NCI-H748 treated with DMSO at 0.1 percent for 48 hours (cell line): ENCODE measurements at regions not wholly inside any gene's neighbourhood (a gene's known extent, or its start where the extent isn't known, plus 50 kb on each side); places are given as distances from the start of the nearest gene placed in this dataset.

ENCODE experiments used
- DNase-seq: peaks from one replicate; lab custom pipeline; 2025; lab: John Stamatoyannopoulos, UW

GRCh38 chr1:106879538-106879937 is 176.9 kb upstream of the PRMT6 start:
- DNase-seq = no peak

DNA sequence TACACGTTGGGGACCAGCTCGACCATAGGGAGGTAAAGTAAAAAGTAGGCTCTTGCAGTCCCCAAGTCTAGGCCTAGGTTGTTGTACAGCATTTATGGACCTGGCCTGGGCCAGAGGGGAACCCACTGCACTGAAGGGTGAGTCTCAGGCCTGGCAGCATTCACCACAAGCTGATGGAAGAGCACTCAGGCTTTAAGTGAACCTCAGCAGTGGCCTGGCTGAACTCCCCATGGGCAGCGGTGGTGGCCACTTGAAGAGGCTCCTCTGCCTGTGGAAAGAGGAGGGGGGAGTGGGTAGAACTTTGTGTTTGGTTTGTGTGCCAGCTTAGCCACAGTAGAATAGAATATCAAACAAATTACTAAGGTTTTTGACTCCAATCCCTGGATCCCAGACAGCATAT is 176.2 kb upstream of the PRMT6 start:
- no peak for DNase-seq

GRCh38 chr1:106883208-106883607 is 173.3 kb upstream of the PRMT6 start:
- no peak for DNase-seq

- no peak for DNase-seq
These were observed 167.4 kb upstream of the PRMT6 start for GRCh38 chr1:106889059-106889458.

GRCh38 chr1:106889583-106889982 is 166.9 kb upstream of the PRMT6 start:
- DNase-seq = no peak

DNA sequence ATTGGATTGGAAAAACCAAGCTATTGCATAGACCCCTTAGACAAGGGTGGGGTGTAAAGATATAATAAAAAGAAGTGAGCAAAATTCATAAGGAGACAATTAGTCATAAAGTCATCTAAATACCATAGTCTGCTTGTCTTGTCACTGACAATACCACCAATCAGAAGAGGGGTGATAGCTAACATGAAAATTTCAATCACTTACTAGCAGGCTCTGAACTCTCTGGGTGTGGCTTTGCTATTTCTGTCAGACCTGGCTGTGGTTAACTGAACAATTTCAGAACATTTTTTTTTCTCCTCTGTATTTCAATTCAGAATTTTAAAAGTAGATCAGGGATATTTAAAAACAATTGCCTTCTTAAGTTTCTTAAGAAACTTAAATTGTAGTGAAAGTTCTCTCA is 158.5 kb upstream of the PRMT6 start:
- DNase-seq = no peak

GRCh38 chr1:106899644-106900043 is 156.8 kb upstream of the PRMT6 start:
- DNase-seq = no peak

- DNase-seq = no peak
These were observed 148.7 kb upstream of the PRMT6 start for GRCh38 chr1:106907795-106908194.

GRCh38 chr1:106908689-106909088 is 147.8 kb upstream of the PRMT6 start:
- DNase-seq = no peak

GRCh38 chr1:106910798-106911197 is 145.7 kb upstream of the PRMT6 start:
- DNase-seq = no peak

DNA sequence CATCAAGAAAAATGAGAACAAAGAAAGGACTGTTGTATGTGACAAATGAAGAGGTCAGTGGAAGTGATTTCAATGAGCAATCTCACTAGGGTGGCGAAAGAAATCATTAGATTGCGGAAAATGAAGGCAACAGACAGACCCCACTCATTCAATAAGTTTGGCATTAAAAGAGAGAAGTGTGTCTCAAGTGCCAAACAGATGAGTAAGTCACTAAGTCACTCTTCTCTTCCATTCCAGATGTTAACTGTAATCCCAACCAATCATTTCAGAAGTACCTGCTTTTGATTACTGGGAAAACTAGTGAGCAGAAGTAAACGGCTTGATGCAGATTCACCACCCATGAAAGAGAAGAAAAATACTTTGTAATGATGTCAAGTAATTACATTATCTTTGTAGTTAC is 144.3 kb upstream of the PRMT6 start:
- no peak for DNase-seq

DNA sequence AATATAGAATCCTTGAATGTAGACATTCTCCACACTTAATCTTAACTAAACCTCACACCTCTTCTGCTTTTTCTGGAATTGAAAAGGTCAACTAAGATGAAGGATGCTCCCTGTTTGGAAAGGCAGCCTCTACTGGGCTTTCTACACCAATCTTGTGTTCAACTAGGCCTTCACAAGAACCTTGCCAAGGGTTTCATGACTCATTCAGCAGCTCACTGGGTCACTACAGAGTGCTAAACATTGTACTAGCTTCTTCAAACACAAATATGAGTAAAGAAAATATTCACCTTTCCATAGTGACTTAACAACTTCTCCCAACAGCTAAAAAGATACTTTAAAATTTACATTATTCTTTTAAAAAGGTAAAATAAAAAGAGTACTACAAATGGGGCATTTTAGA is 135.3 kb upstream of the PRMT6 start:
- DNase-seq = no peak

DNA sequence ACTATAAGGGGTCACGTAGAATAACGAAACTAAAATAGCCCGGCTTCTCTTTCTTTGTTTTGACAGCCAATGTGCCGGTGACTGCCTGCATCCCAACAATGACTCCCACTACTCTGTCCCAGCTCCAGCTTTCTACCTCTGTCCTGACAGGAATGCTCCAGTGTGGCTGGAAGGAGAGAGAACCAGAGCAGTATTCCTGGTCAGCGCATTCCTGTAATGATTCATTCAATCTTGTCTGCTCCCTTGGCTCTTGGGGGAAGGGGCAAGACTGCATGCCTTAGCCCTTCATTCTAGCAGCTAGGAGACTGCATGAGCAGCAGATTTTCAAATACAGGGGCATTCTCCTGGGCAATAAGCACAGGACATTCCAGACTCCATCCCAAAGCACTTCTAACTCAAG is 132.1 kb upstream of the PRMT6 start:
- DNase-seq = no peak

DNA sequence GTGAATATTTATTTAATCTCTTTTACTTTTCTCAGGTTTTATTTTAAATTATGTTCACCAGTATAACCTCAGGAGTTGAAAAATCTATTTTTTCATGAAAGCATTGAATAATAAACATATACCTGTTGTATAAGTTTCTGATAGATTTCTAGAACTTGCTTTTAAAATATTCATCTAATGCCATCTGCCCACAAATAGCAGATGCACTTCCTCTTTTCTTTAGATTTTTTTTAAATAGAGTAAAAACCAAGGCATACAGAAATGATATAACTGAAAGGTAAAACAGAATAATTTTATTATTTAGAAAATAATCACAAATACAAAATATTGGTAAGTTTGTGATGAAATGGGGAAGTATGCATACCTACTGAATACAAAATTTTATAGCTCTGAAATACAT is 130.7 kb upstream of the PRMT6 start:
- DNase-seq = no peak

GRCh38 chr1:106926803-106927582 is 129.5 kb upstream of the PRMT6 start:
- no peak for DNase-seq

DNA sequence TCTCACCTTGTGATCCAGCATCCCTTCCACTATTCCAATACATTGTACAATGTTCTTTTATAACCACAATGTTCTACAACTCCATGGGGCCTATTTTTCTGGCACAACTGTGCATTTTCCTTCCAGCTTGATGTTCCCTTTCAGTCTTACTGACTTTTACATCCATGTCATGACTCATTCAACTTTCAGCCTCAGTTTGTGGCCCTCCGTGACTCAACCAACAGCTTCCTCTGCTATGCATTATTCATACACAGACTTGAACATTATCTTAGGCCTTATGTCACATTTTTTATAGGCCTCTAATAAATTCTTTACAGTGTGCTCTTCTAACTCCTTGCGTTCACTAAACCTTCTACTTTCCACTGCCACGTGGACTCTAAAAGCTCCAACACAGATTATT is 119.4 kb upstream of the PRMT6 start:
- DNase-seq = no peak

DNA sequence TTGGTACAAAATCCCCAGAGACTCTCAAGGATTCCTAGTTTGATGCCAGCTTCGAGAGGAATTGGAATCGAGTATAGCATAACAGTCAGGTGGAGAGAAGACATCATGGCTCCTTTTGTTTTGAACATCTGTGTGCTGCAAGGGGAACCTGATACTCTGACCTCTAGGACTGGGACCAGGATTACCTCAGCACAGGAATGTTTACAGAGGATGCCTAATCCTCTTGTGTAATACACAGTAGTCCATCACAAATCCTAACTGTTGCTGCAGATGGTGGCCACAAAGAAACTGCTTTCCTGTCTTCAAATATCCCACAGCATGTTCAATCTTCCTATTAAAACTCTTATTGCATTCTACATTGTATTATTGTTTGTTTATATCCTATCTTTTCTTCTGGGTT is 111.8 kb upstream of the PRMT6 start:
- no peak for DNase-seq

- DNase-seq = no peak
These were observed 103.7 kb upstream of the PRMT6 start for GRCh38 chr1:106952776-106953175.

DNA sequence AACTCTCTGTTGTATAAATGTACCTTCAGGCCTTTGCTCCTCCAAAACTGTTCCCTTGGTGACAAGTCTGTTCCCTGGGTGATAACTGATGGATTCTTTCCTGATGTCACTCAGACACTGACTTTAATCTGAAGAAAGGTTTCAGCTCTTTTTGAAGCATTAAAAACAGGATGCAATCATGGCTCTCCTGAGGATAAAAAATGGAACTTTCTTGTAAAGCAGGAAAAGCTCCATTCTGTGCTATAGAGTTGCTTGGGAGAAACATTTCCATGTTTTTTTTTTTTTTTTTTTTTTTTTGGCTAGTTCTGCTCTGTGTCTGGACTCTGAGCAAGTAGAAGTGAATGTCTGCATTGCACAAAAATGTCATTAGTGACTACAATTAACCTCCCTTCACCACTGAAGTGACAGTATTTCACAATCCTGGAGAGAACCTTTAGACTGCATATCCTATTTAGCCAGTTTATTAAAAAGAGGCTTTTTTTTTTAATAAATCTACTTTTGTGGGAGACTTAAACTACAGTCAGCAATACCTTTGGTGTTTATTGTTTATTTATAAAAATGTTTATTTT is 101.7 kb upstream of the PRMT6 start:
- DNase-seq = no peak

- DNase-seq = no peak
These were observed 99.8 kb upstream of the PRMT6 start for GRCh38 chr1:106956721-106957120.

DNA sequence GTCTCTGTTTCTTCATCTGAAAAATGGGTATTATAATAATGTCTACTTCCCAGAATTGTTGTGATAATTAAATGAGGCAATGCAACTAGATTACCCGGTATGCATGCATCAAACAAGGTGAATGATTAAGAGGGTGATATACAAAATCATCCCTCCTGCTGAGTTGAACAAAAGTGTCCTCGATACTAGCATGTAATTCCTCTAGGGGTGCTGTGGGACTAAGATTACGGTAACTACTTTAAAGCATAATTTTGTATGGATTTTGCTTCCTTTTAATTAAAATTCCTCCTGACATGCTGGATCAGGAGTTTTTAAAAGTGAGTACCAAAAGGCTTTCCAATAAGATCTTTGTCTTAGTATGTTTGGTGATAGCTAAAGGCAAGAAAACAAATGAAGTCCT is 98.7 kb upstream of the PRMT6 start:
- DNase-seq = no peak

DNA sequence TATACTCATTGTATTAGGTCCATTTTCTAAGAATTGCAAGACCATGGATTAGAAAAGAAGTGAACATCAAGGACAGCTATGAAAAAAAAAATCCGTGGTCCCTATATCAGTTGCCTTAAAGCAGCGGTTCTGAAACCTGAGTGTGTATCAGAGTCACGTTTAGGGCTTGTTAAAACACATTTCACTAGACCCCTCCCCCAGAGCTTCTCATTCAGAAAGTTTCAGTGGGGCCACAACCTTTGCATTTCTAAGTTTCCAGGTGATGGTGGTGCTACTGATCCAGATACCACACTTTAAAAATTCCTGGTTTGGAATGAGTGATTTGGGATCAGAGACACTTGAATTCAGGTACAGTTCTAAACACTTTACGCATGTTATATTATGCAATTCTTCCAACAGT is 96.1 kb upstream of the PRMT6 start:
- no peak for DNase-seq

DNA sequence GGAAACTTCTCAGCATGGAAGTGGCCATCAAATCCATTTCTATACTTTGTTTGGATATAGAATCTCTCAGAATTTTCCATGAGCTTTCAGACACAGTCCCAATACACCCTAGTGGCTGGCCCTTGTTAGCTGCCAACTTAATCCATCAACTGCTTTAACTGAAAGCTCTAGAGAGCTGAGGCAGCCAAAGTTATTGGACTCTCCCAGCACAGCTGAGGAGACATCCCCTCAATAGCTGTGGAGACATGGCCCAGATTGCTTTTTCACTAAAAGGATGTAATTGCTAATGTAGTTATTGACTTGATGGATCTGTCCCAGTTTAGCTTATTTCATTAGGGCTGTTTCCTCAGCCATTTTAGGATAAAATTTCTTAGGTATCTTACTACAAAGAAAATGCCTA is 94.8 kb upstream of the PRMT6 start:
- DNase-seq = no peak

- DNase-seq = no peak
These were observed 93.9 kb upstream of the PRMT6 start for GRCh38 chr1:106962591-106962990.
